ENCODE measurements at regions not wholly inside any gene's neighbourhood (a gene's known extent, or its start where the extent isn't known, plus 50 kb on each side); places are given as distances from the start of the nearest gene placed in this dataset.
A peak's percentile ranks its signal among the peaks of the same experiment; 100 is the strongest.

- TF ChIP-seq ZBTB33 (IDR thresholded peaks at IDR 0.05; ENCODE audit: extremely low read depth, insufficient replicate concordance, low read length) (no peak), CTCF (IDR thresholded peaks at IDR 0.05 in 2 of 3, conservative IDR thresholded peaks at IDR 0.05 in 1 of 3; ENCODE audit: borderline replicate concordance in 1 of 3, insufficient read depth in 1 of 3, low read depth in 2 of 3, low read length in 2 of 3) (no peak), JUND (IDR thresholded peaks at IDR 0.05) (no peak), RAD21 (IDR thresholded peaks at IDR 0.05; ENCODE audit: low read depth) (no peak)
Observed at GRCh38 chr2:168402531-168402930, 53.5 kb upstream of the CERS6 start (continued).

- CTCF ChIA-PET: no interaction called here
Observed at GRCh38 chr2:168403736-168404135, 52.3 kb upstream of the CERS6 start.

More at GRCh38 chr2:168403736-168404135, 52.3 kb upstream of the CERS6 start:
- Histone ChIP-seq H3K9me2 (ENCODE audit: insufficient read depth) (no peaks in the 10 kb centered on the region), H4K20me1 (ENCODE audit: insufficient read depth) (no peaks in the 10 kb centered on the region), H3K9ac (ENCODE audit: low read length) (no peak overlapping the region), H3K4me1 (ENCODE audit: control insufficient read depth in 1 of 2, insufficient read depth in 2 of 2, low read length in 2 of 2) (no peaks in the 10 kb centered on the region), H3K27ac (ENCODE audit: low read depth, low read length) (no peak overlapping the region), H2AFZ (ENCODE audit: low read depth, low read length, poor library complexity, severe bottlenecking) (no peak overlapping the region), H3K36me3 (ENCODE audit: control insufficient read depth in 1 of 2, insufficient read depth in 2 of 2, low read length in 2 of 2) (no peaks in the 10 kb centered on the region), H3K4me3 (replicated peaks in 1 of 2; ENCODE audit: low read depth in 1 of 2, low read length in 2 of 2) (no peak overlapping the region), H3K79me2 (ENCODE audit: insufficient read depth, low read length) (no peaks in the 10 kb centered on the region), H3K9me3 (ENCODE audit: control insufficient read depth in 1 of 2, insufficient read depth in 1 of 2, low read depth in 1 of 2, low read length in 2 of 2) (no peaks in the 10 kb centered on the region), H3K27me3 (ENCODE audit: insufficient read depth, low read length) (no peaks in the 10 kb centered on the region), H3K4me2 (ENCODE audit: low read length) (no peak overlapping the region)
- intact Hi-C loops (cut with micrococcal nuclease): no loop called here
- DNase-seq (ENCODE audit: low read depth, low spot score) (no peak), ATAC-seq (no peak)
- ChIA-PET POLR2A (no interaction called here), RAD21 (ENCODE audit: low non-redundant PET in 1 of 2, low total read pairs in 2 of 2, uncharacterized antibody in 2 of 2, unreplicated experiment in 2 of 2) (no interaction called here)
- TF ChIP-seq ATF3 (IDR thresholded peaks at IDR 0.05) (no peak), CTCF (IDR thresholded peaks at IDR 0.05 in 2 of 3, conservative IDR thresholded peaks at IDR 0.05 in 1 of 3; ENCODE audit: borderline replicate concordance in 1 of 3, insufficient read depth in 1 of 3, low read depth in 2 of 3, low read length in 2 of 3) (0 out of 6 replicates have a peak, but pooled peaks of 1 of the 3 experiments have one; percentile 6)
- no TSS peak for BruUV-seq (replicated peaks)

All from HCT116 (cell line).